ENCODE measurements at regions not wholly inside any gene's neighbourhood (a gene's known extent, or its start where the extent isn't known, plus 50 kb on each side); places are given as distances from the start of the nearest gene placed in this dataset.

DNA sequence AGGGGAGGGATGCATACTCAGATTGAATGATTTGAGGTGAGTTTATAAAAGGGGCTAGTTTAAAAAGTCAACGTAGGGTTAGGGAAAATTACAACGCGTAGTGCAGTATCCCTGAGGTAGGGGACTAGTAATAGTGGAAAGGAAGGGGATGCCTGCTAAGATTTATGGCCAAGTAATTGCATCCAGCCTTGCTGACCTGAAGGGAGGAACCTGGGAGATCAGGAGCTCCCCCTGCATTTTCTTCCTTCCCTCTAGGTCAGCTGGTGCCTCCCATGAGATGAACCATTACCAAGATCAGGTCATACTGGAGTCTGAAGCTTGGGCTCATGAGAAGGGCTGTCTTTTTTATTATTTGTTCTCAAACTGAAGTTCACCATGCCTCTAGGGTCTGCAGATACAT lies 606.6 kb downstream of the TMEM114 start:
- TF ChIP-seq, protein P1, sequence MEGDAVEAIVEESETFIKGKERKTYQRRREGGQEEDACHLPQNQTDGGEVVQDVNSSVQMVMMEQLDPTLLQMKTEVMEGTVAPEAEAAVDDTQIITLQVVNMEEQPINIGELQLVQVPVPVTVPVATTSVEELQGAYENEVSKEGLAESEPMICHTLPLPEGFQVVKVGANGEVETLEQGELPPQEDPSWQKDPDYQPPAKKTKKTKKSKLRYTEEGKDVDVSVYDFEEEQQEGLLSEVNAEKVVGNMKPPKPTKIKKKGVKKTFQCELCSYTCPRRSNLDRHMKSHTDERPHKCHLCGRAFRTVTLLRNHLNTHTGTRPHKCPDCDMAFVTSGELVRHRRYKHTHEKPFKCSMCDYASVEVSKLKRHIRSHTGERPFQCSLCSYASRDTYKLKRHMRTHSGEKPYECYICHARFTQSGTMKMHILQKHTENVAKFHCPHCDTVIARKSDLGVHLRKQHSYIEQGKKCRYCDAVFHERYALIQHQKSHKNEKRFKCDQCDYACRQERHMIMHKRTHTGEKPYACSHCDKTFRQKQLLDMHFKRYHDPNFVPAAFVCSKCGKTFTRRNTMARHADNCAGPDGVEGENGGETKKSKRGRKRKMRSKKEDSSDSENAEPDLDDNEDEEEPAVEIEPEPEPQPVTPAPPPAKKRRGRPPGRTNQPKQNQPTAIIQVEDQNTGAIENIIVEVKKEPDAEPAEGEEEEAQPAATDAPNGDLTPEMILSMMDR (IDR thresholded peaks at IDR 0.05): no peak
- no peak for TF ChIP-seq POLR2A (IDR thresholded peaks at IDR 0.05)
